ENCODE measurements at regions not wholly inside any gene's neighbourhood (a gene's known extent, or its start where the extent isn't known, plus 50 kb on each side); places are given as distances from the start of the nearest gene placed in this dataset.

- Histone ChIP-seq H3K9ac (ENCODE audit: low read depth, low read length) (no peak overlapping the region), H3K27me3 (ENCODE audit: control insufficient read depth, insufficient read depth, low read length) (no peaks in the 10 kb centered on the region), H3K4me1 (ENCODE audit: control insufficient read depth, insufficient read depth, low read length) (no peaks in the 10 kb centered on the region), H3K36me3 (ENCODE audit: control insufficient read depth, insufficient read depth, low read length) (no peaks in the 10 kb centered on the region), H3K4me3 (ENCODE audit: low read depth, low read length) (no peak overlapping the region), H3K9me3 (ENCODE audit: control insufficient read depth, insufficient read depth, low read length) (no peaks in the 10 kb centered on the region), H3K27ac (ENCODE audit: low read depth, low read length) (no peak overlapping the region)
Observed at GRCh38 chr15:95930659-95931375, 399.7 kb upstream of the NR2F2 start.

- Histone ChIP-seq H3K27ac (ENCODE audit: low read depth, low read length) (no peak overlapping the region), H3K36me3 (ENCODE audit: control insufficient read depth, insufficient read depth, low read length) (no peaks in the 10 kb centered on the region), H3K4me1 (ENCODE audit: control insufficient read depth, insufficient read depth, low read length) (no peaks in the 10 kb centered on the region), H3K9me3 (ENCODE audit: control insufficient read depth, insufficient read depth, low read length) (no peaks in the 10 kb centered on the region), H3K27me3 (ENCODE audit: control insufficient read depth, insufficient read depth, low read length) (no peaks in the 10 kb centered on the region), H3K4me3 (ENCODE audit: low read depth, low read length) (no peak overlapping the region), H3K9ac (ENCODE audit: low read depth, low read length) (no peak overlapping the region)
Observed at GRCh38 chr15:95931619-95932018, 398.9 kb upstream of the NR2F2 start.

GRCh38 chr15:95932141-95932540, 398.4 kb upstream of the NR2F2 start:
- Histone ChIP-seq H3K9me3 (ENCODE audit: control insufficient read depth, insufficient read depth, low read length) (no peaks in the 10 kb centered on the region), H3K36me3 (ENCODE audit: control insufficient read depth, insufficient read depth, low read length) (no peaks in the 10 kb centered on the region), H3K4me1 (ENCODE audit: control insufficient read depth, insufficient read depth, low read length) (no peaks in the 10 kb centered on the region), H3K27ac (ENCODE audit: low read depth, low read length) (no peak overlapping the region), H3K9ac (ENCODE audit: low read depth, low read length) (no peak overlapping the region), H3K4me3 (ENCODE audit: low read depth, low read length) (no peak overlapping the region), H3K27me3 (ENCODE audit: control insufficient read depth, insufficient read depth, low read length) (no peaks in the 10 kb centered on the region)

GRCh38 chr15:95932676-95933075, 397.8 kb upstream of the NR2F2 start:
- Histone ChIP-seq H3K27me3 (ENCODE audit: control insufficient read depth, insufficient read depth, low read length) (no peaks in the 10 kb centered on the region), H3K4me3 (ENCODE audit: low read depth, low read length) (no peak overlapping the region), H3K36me3 (ENCODE audit: control insufficient read depth, insufficient read depth, low read length) (no peaks in the 10 kb centered on the region), H3K9ac (ENCODE audit: low read depth, low read length) (no peak overlapping the region), H3K27ac (ENCODE audit: low read depth, low read length) (no peak overlapping the region), H3K4me1 (ENCODE audit: control insufficient read depth, insufficient read depth, low read length) (no peaks in the 10 kb centered on the region), H3K9me3 (ENCODE audit: control insufficient read depth, insufficient read depth, low read length) (no peaks in the 10 kb centered on the region)

- Histone ChIP-seq H3K9me3 (ENCODE audit: control insufficient read depth, insufficient read depth, low read length) (no peaks in the 10 kb centered on the region), H3K9ac (ENCODE audit: low read depth, low read length) (no peak overlapping the region), H3K4me1 (ENCODE audit: control insufficient read depth, insufficient read depth, low read length) (peaks cover 4% of the 10 kb centered on the region; the same call in 1 of the 2 replicates), H3K36me3 (ENCODE audit: control insufficient read depth, insufficient read depth, low read length) (no peaks in the 10 kb centered on the region), H3K27ac (ENCODE audit: low read depth, low read length) (no peak overlapping the region), H3K27me3 (ENCODE audit: control insufficient read depth, insufficient read depth, low read length) (no peaks in the 10 kb centered on the region), H3K4me3 (ENCODE audit: low read depth, low read length) (no peak overlapping the region)
Observed at GRCh38 chr15:95935852-95936251, 394.6 kb upstream of the NR2F2 start.

- no peak overlapping the region for H3K27ac ChIP-seq (ENCODE audit: low read depth, low read length)
- H3K9me3 ChIP-seq (ENCODE audit: control insufficient read depth, insufficient read depth, low read length), result no peaks in the 10 kb centered on the region
- no peak overlapping the region for H3K4me3 ChIP-seq (ENCODE audit: low read depth, low read length)
- H3K27me3 ChIP-seq (ENCODE audit: control insufficient read depth, insufficient read depth, low read length), result no peaks in the 10 kb centered on the region
- no peaks in the 10 kb centered on the region for H3K36me3 ChIP-seq (ENCODE audit: control insufficient read depth, insufficient read depth, low read length)
- H3K4me1 ChIP-seq (ENCODE audit: control insufficient read depth, insufficient read depth, low read length), result peaks cover 4% of the 10 kb centered on the region; the same call in 1 of the 2 replicates
- H3K9ac ChIP-seq (ENCODE audit: low read depth, low read length), result no peak overlapping the region
Observed at GRCh38 chr15:95937128-95937528, 393.4 kb upstream of the NR2F2 start.

GRCh38 chr15:95940431-95940985, 390.0 kb upstream of the NR2F2 start:
- Histone ChIP-seq H3K4me1 (ENCODE audit: control insufficient read depth, insufficient read depth, low read length) (peaks cover 9% of the 10 kb centered on the region; the same call in 1 of the 2 replicates), H3K9me3 (ENCODE audit: control insufficient read depth, insufficient read depth, low read length) (no peaks in the 10 kb centered on the region), H3K36me3 (ENCODE audit: control insufficient read depth, insufficient read depth, low read length) (no peaks in the 10 kb centered on the region), H3K9ac (ENCODE audit: low read depth, low read length) (no peak overlapping the region), H3K27ac (ENCODE audit: low read depth, low read length) (no peak overlapping the region), H3K4me3 (ENCODE audit: low read depth, low read length) (no peak overlapping the region), H3K27me3 (ENCODE audit: control insufficient read depth, insufficient read depth, low read length) (no peaks in the 10 kb centered on the region)

GRCh38 chr15:95944193-95944592, 386.3 kb upstream of the NR2F2 start:
- Histone ChIP-seq H3K9ac (ENCODE audit: low read depth, low read length) (no peak overlapping the region), H3K27ac (ENCODE audit: low read depth, low read length) (no peak overlapping the region), H3K9me3 (ENCODE audit: control insufficient read depth, insufficient read depth, low read length) (no peaks in the 10 kb centered on the region), H3K36me3 (ENCODE audit: control insufficient read depth, insufficient read depth, low read length) (no peaks in the 10 kb centered on the region), H3K4me3 (ENCODE audit: low read depth, low read length) (no peak overlapping the region), H3K4me1 (ENCODE audit: control insufficient read depth, insufficient read depth, low read length) (peaks cover 9% of the 10 kb centered on the region; the same call in 1 of the 2 replicates), H3K27me3 (ENCODE audit: control insufficient read depth, insufficient read depth, low read length) (no peaks in the 10 kb centered on the region)

GRCh38 chr15:95944661-95945255, 385.7 kb upstream of the NR2F2 start:
- Histone ChIP-seq H3K4me1 (ENCODE audit: control insufficient read depth, insufficient read depth, low read length) (peaks cover 9% of the 10 kb centered on the region; the same call in 1 of the 2 replicates), H3K36me3 (ENCODE audit: control insufficient read depth, insufficient read depth, low read length) (no peaks in the 10 kb centered on the region), H3K4me3 (ENCODE audit: low read depth, low read length) (no peak overlapping the region), H3K9ac (ENCODE audit: low read depth, low read length) (no peak overlapping the region), H3K27me3 (ENCODE audit: control insufficient read depth, insufficient read depth, low read length) (no peaks in the 10 kb centered on the region), H3K9me3 (ENCODE audit: control insufficient read depth, insufficient read depth, low read length) (no peaks in the 10 kb centered on the region), H3K27ac (ENCODE audit: low read depth, low read length) (no peak overlapping the region)

- no peaks in the 10 kb centered on the region for H3K36me3 ChIP-seq (ENCODE audit: control insufficient read depth, insufficient read depth, low read length)
- no peaks in the 10 kb centered on the region for H3K27me3 ChIP-seq (ENCODE audit: control insufficient read depth, insufficient read depth, low read length)
- peaks cover 5% of the 10 kb centered on the region; the same call in 1 of the 2 replicates for H3K4me1 ChIP-seq (ENCODE audit: control insufficient read depth, insufficient read depth, low read length)
- H3K4me3 ChIP-seq (ENCODE audit: low read depth, low read length), result no peak overlapping the region
- H3K9ac ChIP-seq (ENCODE audit: low read depth, low read length), result no peak overlapping the region
- no peaks in the 10 kb centered on the region for H3K9me3 ChIP-seq (ENCODE audit: control insufficient read depth, insufficient read depth, low read length)
- no peak overlapping the region for H3K27ac ChIP-seq (ENCODE audit: low read depth, low read length)
Observed at GRCh38 chr15:95946241-95946640, 384.3 kb upstream of the NR2F2 start.

- Histone ChIP-seq H3K4me3 (ENCODE audit: low read depth, low read length) (no peak overlapping the region), H3K9me3 (ENCODE audit: control insufficient read depth, insufficient read depth, low read length) (no peaks in the 10 kb centered on the region), H3K9ac (ENCODE audit: low read depth, low read length) (no peak overlapping the region), H3K4me1 (ENCODE audit: control insufficient read depth, insufficient read depth, low read length) (peaks cover 5% of the 10 kb centered on the region; the same call in 1 of the 2 replicates), H3K27ac (ENCODE audit: low read depth, low read length) (no peak overlapping the region), H3K27me3 (ENCODE audit: control insufficient read depth, insufficient read depth, low read length) (no peaks in the 10 kb centered on the region), H3K36me3 (ENCODE audit: control insufficient read depth, insufficient read depth, low read length) (no peaks in the 10 kb centered on the region)
Observed at GRCh38 chr15:95946926-95947325, 383.6 kb upstream of the NR2F2 start.
